Hepatocyte (in vitro differentiated cells): ENCODE measurements at regions not wholly inside any gene's neighbourhood (a gene's known extent, or its start where the extent isn't known, plus 50 kb on each side); places are given as distances from the start of the nearest gene placed in this dataset.

Experiments used
- EZH2 ChIP-seq: fragments of 200-600 bp; sonication (generic); IDR thresholded peaks from 2 replicates; pipeline ENCODE4 v1.6.1; 2016; ENCODE audit warnings: antibody characterized with exemption, mild to moderate bottlenecking, borderline replicate concordance
- EZH2phosphoT487 ChIP-seq: fragments of 200-600 bp; sonication (generic); IDR thresholded peaks from one replicate; pipeline ENCODE4 v1.6.1; 2018; ENCODE audit warnings: antibody characterized with exemption, mild to moderate bottlenecking, low read depth, moderate library complexity; ENCODE audit not compliant: unreplicated experiment, severe bottlenecking
- TF ChIP-seq, protein P1 (sequence below): fragments of 200-600 bp; sonication (generic); IDR thresholded peaks from 2 replicates; pipeline ENCODE4 v1.5.1; 2016; ENCODE audit warnings: antibody characterized with exemption, mild to moderate bottlenecking; ENCODE audit not compliant: poor library complexity

DNA sequence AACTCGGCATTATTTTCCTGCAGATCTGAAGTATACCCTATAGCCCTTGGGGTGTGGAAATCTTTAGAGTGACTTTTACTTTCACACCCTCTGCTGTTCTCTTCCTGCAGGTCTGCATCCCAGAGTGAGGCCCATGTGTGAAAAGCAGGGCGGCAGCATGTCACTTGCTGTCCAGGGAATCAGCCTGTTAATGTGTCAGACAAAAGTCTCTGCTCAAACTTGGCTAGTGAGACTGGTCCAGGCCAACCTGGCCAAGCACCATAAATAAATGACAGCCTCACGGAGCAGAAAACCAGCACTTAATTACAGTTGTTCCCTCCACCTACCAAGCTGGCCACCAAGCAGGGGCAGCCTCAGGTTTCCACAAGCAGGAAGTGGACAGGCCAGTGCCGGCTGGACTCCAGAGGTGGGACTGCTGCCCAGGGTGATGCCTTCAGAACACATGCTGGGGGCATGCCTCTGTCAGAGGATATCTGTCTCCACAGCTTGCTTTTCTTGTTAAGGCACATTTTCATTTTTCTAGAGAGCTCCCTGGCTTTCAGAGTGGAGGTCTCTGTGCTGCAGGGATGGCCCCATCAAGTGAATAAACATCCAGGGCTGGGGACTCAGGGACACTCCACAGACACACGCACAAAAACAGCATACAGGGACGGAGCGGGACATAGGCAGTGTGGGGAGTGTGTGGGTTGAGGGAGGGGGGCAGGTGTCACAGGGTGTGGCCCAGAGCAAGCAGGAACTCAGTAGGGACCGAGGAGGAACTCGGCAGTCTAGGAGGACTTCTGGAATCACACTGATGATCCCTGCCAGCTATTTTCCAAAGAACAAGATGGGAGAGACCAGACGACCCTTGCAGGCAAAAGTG, 243.8 kb upstream of the IRX1 start:
- TF ChIP-seq, protein P1, sequence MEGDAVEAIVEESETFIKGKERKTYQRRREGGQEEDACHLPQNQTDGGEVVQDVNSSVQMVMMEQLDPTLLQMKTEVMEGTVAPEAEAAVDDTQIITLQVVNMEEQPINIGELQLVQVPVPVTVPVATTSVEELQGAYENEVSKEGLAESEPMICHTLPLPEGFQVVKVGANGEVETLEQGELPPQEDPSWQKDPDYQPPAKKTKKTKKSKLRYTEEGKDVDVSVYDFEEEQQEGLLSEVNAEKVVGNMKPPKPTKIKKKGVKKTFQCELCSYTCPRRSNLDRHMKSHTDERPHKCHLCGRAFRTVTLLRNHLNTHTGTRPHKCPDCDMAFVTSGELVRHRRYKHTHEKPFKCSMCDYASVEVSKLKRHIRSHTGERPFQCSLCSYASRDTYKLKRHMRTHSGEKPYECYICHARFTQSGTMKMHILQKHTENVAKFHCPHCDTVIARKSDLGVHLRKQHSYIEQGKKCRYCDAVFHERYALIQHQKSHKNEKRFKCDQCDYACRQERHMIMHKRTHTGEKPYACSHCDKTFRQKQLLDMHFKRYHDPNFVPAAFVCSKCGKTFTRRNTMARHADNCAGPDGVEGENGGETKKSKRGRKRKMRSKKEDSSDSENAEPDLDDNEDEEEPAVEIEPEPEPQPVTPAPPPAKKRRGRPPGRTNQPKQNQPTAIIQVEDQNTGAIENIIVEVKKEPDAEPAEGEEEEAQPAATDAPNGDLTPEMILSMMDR = no peak
- TF ChIP-seq EZH2phosphoT487 = no peak
- TF ChIP-seq EZH2 = no peak
